GM15510 (cell line): ENCODE measurements at regions not wholly inside any gene's neighbourhood (a gene's known extent, or its start where the extent isn't known, plus 50 kb on each side); places are given as distances from the start of the nearest gene placed in this dataset.

Source experiments
- POLR2A ChIP-seq: IDR thresholded peaks from 3 replicates; pipeline ENCODE4 v1.6.1; 2011; ENCODE audit warnings: borderline replicate concordance; ENCODE audit not compliant: insufficient read length; ENCODE audit errors: extremely low read depth

- no peak for TF ChIP-seq POLR2A
These were observed 167.1 kb downstream of the KCNJ2 start for GRCh38 chr17:70336411-70336810.

GRCh38 chr17:70338946-70339354 lies 169.6 kb downstream of the KCNJ2 start:
- no peak for TF ChIP-seq POLR2A

GRCh38 chr17:70343114-70343513 lies 173.8 kb downstream of the KCNJ2 start:
- TF ChIP-seq POLR2A: no peak

GRCh38 chr17:70344386-70345060 lies 175.2 kb downstream of the KCNJ2 start:
- TF ChIP-seq POLR2A: no peak

GRCh38 chr17:70345061-70345460 lies 175.7 kb downstream of the KCNJ2 start:
- TF ChIP-seq POLR2A: no peak

- no peak for TF ChIP-seq POLR2A
These were observed 183.5 kb downstream of the KCNJ2 start for GRCh38 chr17:70352834-70353233.

- TF ChIP-seq POLR2A: no peak
These were observed 184.2 kb downstream of the KCNJ2 start for GRCh38 chr17:70353408-70354092.

- no peak for TF ChIP-seq POLR2A
These were observed 185.9 kb downstream of the KCNJ2 start for GRCh38 chr17:70355185-70355584.

GRCh38 chr17:70357190-70357589 lies 187.9 kb downstream of the KCNJ2 start:
- no peak for TF ChIP-seq POLR2A

GRCh38 chr17:70365091-70365583 lies 195.8 kb downstream of the KCNJ2 start:
- no peak for TF ChIP-seq POLR2A

GRCh38 chr17:70366386-70366785 lies 197.1 kb downstream of the KCNJ2 start:
- no peak for TF ChIP-seq POLR2A

GRCh38 chr17:70368011-70368410 lies 198.7 kb downstream of the KCNJ2 start:
- no peak for TF ChIP-seq POLR2A

- no peak for TF ChIP-seq POLR2A
These were observed 200.1 kb downstream of the KCNJ2 start for GRCh38 chr17:70369391-70369790.

GRCh38 chr17:70370816-70371215 lies 201.5 kb downstream of the KCNJ2 start:
- TF ChIP-seq POLR2A: no peak

- no peak for TF ChIP-seq POLR2A
These were observed 204.0 kb downstream of the KCNJ2 start for GRCh38 chr17:70373369-70373768.

GRCh38 chr17:70374496-70374895 lies 205.2 kb downstream of the KCNJ2 start:
- no peak for TF ChIP-seq POLR2A
